Stimulated activated CD4-positive, alpha-beta T cell treated with anti-CD3 and anti-CD28 coated beads, Interleukin-15, amount 100 ng/mL, for 48 hours (primary cell): ENCODE measurements at regions not wholly inside any gene's neighbourhood (a gene's known extent, or its start where the extent isn't known, plus 50 kb on each side); places are given as distances from the start of the nearest gene placed in this dataset.

Source experiments
- DNase-seq, 2 donors: peaks; one replicate each; pipeline ENCODE4 v3.0.0-alpha.2; 2020; ENCODE audit warnings: low read depth in 2 of 2

- DNase-seq: no peak
Observed at GRCh38 chr9:86730163-86730928, 217.0 kb downstream of the GAS1 start.

GRCh38 chr9:86724529-86724928, 222.8 kb downstream of the GAS1 start:
- DNase-seq: no peak

DNA sequence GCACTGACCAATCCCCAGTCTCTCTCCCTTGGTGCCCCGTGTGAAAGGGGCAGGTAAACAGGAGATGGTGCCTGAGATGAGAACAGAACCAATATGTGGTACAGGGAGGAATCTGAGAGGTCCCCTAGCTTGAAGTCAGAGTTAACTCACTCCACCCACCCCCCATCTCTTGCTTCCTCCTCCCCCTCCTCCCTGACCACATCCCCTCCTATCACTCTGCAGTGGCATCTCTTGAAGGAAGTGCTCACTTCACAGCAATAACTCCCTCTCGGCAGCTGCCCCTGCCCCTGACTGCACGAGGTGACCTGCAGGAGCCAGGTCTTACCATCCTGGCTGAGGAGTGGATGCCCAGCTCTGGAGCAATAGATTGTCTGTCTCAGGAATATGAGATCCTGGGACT, 224.0 kb downstream of the GAS1 start:
- no peak for DNase-seq

DNA sequence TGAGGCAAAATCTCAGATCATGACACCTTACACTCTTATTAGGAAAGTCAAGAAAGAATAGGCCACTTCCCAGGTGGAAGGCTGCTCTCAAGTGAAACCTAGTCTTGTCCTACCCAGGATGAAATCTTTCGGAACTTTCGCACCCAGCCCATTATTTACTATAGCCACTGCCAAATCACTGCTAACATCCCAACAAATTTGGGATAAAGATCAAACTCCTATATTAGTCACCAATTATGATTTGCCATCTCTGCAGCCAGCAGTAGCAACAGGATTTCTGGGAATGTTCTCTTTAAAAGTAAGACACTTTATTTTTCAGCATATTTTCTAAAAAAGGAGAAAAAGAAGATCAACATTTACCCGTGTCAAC, 224.6 kb downstream of the GAS1 start:
- no peak for DNase-seq

GRCh38 chr9:86721843-86722705, 225.2 kb downstream of the GAS1 start:
- no peak for DNase-seq

GRCh38 chr9:86721226-86721781, 226.0 kb downstream of the GAS1 start:
- no peak for DNase-seq

GRCh38 chr9:86720639-86721225, 226.6 kb downstream of the GAS1 start:
- DNase-seq: no peak

- DNase-seq: no peak
Observed at GRCh38 chr9:86718388-86719049, 228.8 kb downstream of the GAS1 start.

DNA sequence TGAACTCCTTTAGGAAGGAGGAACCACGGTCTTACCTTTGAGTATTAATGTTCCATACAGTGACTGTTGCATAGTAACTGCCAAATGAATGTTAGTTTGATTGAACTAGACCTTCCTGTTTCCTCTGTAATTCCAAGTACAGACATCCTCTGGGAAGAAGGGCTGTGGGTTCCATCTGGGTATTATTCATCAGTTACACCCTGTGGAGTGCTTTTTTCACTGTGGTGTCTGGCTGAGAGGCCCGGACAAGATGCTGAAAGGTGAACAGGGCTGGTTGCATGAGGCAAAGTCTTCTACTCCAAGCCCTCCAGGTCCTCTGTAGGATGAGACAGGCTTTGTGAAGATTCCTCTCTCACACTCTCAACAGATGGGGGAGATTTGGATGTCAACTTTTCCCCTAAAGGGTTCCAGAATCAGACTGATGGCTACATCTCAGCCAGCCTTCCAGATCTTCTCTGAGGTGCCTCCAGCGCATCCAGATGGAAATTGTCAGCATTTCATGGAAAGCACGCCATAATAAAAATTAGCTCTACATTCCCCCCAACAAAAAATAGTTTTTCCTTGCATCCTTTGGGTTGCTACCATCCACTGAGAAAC, 230.9 kb downstream of the GAS1 start:
- no peak for DNase-seq

DNA sequence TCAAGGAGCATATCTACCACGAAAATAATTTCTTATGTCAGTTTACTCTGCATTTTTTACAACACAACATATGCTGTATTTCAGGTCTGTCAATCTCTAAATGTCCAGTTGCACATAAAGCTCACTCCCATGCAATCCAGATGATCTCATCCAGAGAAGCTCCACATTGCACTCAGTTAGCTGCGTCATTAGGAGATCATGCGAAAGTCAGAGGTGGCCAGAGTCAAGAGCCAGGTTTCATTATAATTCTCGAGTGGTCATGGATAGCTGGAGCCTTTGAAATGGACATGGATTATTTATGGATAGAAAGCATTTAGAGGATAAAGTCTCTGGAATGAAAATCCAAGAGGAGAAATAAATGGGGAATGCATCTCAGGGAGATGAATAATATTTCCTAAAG, 232.3 kb downstream of the GAS1 start:
- no peak for DNase-seq

DNA sequence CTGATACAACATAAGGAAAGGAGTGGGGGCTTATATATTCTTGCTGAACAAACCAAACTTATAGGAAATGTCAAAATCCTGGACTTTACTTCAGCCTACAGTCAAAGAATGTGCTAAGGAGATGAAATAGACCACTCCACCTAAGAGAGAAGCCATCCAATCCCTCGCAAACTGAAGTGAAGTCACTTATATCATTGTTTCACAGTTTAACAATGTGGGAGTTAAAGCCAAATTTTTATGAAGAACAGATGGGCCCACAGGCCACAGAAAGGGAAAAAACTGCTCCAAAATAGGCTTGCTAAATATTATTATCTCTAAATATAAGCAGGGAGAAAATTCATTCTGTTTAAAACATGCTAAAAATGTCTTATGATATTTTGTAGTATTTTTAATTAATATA, 233.3 kb downstream of the GAS1 start:
- no peak for DNase-seq

DNA sequence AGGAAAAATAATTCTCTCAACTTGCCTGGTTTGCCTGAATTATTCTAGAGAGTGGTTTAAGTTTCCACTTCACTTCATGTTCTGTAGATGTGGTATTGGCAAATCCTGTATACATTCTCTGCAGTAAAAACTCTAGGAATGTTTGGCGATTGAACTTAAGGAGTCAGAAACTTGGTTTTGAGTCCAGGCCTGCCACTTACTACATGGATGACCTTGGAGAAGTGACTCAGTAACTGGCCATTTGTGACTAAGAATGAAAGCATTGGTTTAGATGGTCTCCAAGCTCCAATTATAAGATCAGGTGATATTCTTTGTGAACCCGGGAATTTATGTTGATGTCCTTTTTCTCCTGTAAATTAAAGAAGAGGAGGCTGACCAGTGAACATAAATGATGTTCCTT, 233.8 kb downstream of the GAS1 start:
- DNase-seq: no peak

DNA sequence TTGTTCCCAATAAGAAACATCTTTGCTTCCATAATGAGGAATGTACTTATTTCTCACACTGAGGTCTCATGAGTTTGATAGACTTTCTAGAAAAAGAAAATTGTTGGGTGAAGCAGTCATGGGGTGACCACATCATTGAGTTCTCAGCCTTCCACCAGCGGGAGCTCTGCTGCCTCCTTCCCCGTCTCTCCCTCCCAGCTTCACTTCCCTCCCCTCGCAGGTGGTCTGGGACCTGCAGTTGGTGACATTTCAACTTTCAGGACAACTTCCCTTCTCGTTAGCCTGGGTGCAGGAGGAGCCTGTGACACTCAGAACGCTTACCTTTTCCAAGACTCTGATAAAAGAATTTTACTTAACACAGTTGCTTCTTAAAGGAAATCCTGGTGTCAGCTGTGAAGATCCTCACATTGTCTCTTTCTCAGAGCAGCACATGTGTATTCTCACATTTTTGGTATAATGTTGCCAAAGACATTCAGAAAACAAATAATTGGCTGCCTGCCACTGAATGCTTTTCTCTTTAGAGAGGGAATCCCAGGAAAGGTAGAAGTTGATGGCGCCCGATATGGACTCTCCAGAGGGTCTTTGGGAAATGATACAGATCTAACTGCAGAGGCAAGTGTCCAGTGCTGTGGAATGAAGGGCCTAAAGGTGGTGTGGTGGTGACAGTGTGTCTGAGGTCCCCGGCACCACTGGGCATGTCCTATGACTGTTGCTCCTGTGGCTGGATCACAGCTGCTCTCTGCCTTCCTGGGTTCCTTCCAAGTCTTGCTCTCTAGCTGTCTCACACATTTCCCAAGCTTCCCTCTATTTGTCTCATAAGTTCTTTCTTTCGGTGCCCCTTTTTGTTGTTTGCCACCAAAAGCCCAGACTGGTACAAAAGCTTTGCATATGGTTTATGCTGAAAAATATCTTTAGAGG, 238.1 kb downstream of the GAS1 start:
- DNase-seq: no peak

GRCh38 chr9:86707932-86708510, 239.3 kb downstream of the GAS1 start:
- DNase-seq: no peak

GRCh38 chr9:86706391-86706790, 240.9 kb downstream of the GAS1 start:
- DNase-seq: no peak

DNA sequence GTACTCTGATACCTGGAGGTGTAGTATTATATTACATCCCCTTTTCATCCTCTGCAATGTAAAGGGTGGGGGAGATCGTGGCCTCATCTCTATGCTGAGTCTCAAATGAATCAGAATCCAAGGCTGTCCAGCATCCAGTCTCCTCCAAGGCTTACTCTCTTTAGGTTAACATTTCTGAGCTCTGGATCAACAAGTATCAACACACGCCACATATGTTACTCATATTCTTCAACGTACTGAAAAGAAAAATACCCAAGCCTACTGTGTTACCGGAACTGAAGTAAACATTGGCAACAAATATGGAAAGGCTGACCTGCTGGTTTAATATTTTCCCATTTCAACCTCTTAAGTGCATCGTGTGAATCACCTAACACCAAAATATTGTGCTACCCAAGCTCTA, 241.8 kb downstream of the GAS1 start:
- no peak for DNase-seq

- DNase-seq: no peak
Observed at GRCh38 chr9:86703346-86703745, 244.0 kb downstream of the GAS1 start.

GRCh38 chr9:86700629-86701028, 246.7 kb downstream of the GAS1 start:
- no peak for DNase-seq

DNA sequence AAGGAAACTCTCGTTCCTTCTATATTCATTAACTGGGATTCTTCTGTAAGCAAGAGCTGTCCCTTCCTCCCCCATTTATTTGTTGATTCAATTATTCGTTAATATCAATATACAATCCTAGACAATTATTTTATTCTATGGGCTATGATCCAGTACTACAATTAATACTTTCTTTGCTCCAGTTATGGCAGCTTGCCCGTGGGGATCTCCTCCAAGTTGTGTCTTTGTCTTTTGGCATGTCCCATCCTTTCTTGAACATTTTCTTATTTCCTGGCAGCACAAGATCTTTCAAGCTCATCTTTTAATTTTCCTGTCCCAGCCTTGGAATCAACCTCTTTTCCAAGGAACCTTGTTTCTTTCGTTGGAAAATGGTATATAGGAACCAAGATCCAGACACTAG, 249.3 kb downstream of the GAS1 start:
- DNase-seq: no peak

GRCh38 chr9:86697213-86697612, 250.1 kb downstream of the GAS1 start:
- DNase-seq: no peak
